CD4-positive, CD25-positive, alpha-beta regulatory T cell (primary cell): ENCODE measurements at regions not wholly inside any gene's neighbourhood (a gene's known extent, or its start where the extent isn't known, plus 50 kb on each side); places are given as distances from the start of the nearest gene placed in this dataset.

Experiments
- ATAC-seq, 2 donors: fragments of 150-1000 bp; cut with Tn5 transposase; one replicate each; pipeline ENCODE4 v1.10.0; 2021; ENCODE audit warnings: low read depth in 2 of 2, moderate number of reproducible peaks in 2 of 2, moderate library complexity in 1 of 2
- DNase-seq, 3 donors: peaks; one replicate each; pipeline versions ENCODE4 v3.0.0 to v3.0.0-alpha.2; 2012 to 2022; ENCODE audit warnings: mixed read lengths in 1 of 3
- H3K27ac ChIP-seq: one replicate; pipeline ENCODE4 v1.7.0; 2013; ENCODE audit warnings: mild to moderate bottlenecking, low read length; ENCODE audit not compliant: insufficient read depth, poor library complexity, severe bottlenecking
- H3K27me3 ChIP-seq: one replicate; pipeline ENCODE4 v1.7.0; 2013; ENCODE audit warnings: low read length; ENCODE audit not compliant: control insufficient read depth, insufficient read depth
- H3K36me3 ChIP-seq: one replicate; pipeline ENCODE4 v1.7.0; 2013; ENCODE audit warnings: mild to moderate bottlenecking, low read length, moderate library complexity; ENCODE audit not compliant: control insufficient read depth, insufficient read depth
- H3K4me1 ChIP-seq: 2 replicates; pipeline ENCODE4 v1.7.0; 2013; ENCODE audit warnings: mild to moderate bottlenecking, low read length; ENCODE audit not compliant: insufficient read depth, control insufficient read depth, poor library complexity, severe bottlenecking
- H3K4me3 ChIP-seq: one replicate; pipeline ENCODE4 v1.7.0; 2013; ENCODE audit warnings: low read depth, mild to moderate bottlenecking, low read length, moderate library complexity
- H3K9me3 ChIP-seq, 2 experiments: 1 replicate in 1 of 2; 2 replicates in 1 of 2; pipeline ENCODE4 v1.7.0; 2013; ENCODE audit warnings: low read length in 2 of 2, mild to moderate bottlenecking in 1 of 2, moderate library complexity in 1 of 2; ENCODE audit not compliant: control insufficient read depth in 2 of 2
- H3K27ac Mint-ChIP-seq, 3 donors: one replicate each; pipeline ENCODE4 v1.8.0; 2020 to 2022; ENCODE audit warnings: mild to moderate bottlenecking in 3 of 3, mixed read lengths in 3 of 3, moderate library complexity in 2 of 3
- H3K27me3 Mint-ChIP-seq: one replicate; pipeline ENCODE4 v1.8.0; 2022; ENCODE audit warnings: mild to moderate bottlenecking, mixed read lengths
- H3K36me3 Mint-ChIP-seq: one replicate; pipeline ENCODE4 v1.8.0; 2020; ENCODE audit warnings: mixed read lengths
- H3K4me1 Mint-ChIP-seq, 4 donors: one replicate each; pipeline ENCODE4 v1.8.0; 2020 to 2022; ENCODE audit warnings: mixed read lengths in 4 of 4, mild to moderate bottlenecking in 1 of 4
- H3K4me3 Mint-ChIP-seq, 4 donors: one replicate each; pipeline ENCODE4 v1.8.0; 2020 to 2022; ENCODE audit warnings: mild to moderate bottlenecking in 4 of 4, mixed read lengths in 4 of 4, moderate library complexity in 3 of 4
- H3K9me3 Mint-ChIP-seq, 7 donors: one replicate each; pipeline ENCODE4 v1.8.0; 2020 to 2022; ENCODE audit warnings: mixed read lengths in 7 of 7, mild to moderate bottlenecking in 3 of 7, moderate library complexity in 2 of 7

- no peak overlapping the region for H3K4me3 ChIP-seq
- H3K27ac ChIP-seq: no peak overlapping the region
- H3K27me3 Mint-ChIP-seq: no peaks in the 10 kb centered on the region
- no peaks in the 10 kb centered on the region for H3K36me3 Mint-ChIP-seq
- H3K4me3 Mint-ChIP-seq: no peak overlapping the region
- no peaks in the 10 kb centered on the region for H3K36me3 ChIP-seq
- no peaks in the 10 kb centered on the region for H3K4me1 ChIP-seq
- peaks cover 0 to 5% (median 2%) of the 10 kb centered on the region in 7 donors for H3K9me3 Mint-ChIP-seq
- no peak for DNase-seq
- H3K4me1 Mint-ChIP-seq: no peaks in the 10 kb centered on the region
- no peak overlapping the region for H3K27ac Mint-ChIP-seq
- ATAC-seq: no peak
- H3K9me3 ChIP-seq: no peaks in the 10 kb centered on the region
- H3K27me3 ChIP-seq: no peaks in the 10 kb centered on the region
Measured at GRCh38 chr15:47390208-47390765, 327.0 kb upstream of the SEMA6D start.

DNA sequence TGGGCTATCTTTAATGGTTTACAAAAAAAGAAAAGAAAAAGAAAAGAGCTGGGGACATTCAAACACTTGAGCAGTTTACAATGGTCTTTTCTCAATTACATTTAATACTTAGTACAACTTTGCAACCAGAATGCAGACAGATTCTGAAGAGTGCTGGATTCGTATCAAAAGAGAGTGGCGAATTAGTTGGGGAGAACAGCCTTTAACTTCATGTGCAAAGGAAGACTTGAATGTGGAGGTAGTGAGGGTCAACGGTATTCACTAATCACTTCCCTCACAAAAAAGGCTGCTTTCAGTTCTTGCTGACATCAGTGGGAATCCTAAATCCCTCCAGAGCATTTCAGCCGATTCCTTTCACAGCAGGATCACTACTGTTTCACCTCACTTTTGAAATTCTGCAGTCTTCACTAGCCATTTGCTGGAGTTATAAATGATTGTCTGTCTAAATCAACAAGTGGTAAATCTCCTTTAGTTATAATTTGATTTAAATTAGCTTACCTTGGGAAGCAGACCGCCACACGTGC is 323.0 kb upstream of the SEMA6D start:
- H3K9me3 ChIP-seq: no peaks in the 10 kb centered on the region
- Mint-ChIP-seq H3K27ac (no peak overlapping the region), H3K36me3 (no peaks in the 10 kb centered on the region), H3K27me3 (no peaks in the 10 kb centered on the region), H3K4me3 (no peak overlapping the region), H3K4me1 (no peaks in the 10 kb centered on the region), H3K9me3 (peaks cover 0 to 9% (median 2%) of the 10 kb centered on the region in 7 donors)
- no peak for DNase-seq
- no peak overlapping the region for H3K27ac ChIP-seq
- H3K36me3 ChIP-seq: no peaks in the 10 kb centered on the region
- ATAC-seq: no peak
- H3K27me3 ChIP-seq: no peaks in the 10 kb centered on the region
- no peaks in the 10 kb centered on the region for H3K4me1 ChIP-seq
- no peak overlapping the region for H3K4me3 ChIP-seq

- H3K27ac Mint-ChIP-seq: no peak overlapping the region
- ATAC-seq (no peak), DNase-seq (no peak)
- H3K4me3 Mint-ChIP-seq: no peak overlapping the region
- Histone ChIP-seq H3K27ac (no peak overlapping the region), H3K4me1 (no peaks in the 10 kb centered on the region), H3K9me3 (no peaks in the 10 kb centered on the region), H3K27me3 (no peaks in the 10 kb centered on the region), H3K4me3 (no peak overlapping the region), H3K36me3 (no peaks in the 10 kb centered on the region)
- no peaks in the 10 kb centered on the region for H3K27me3 Mint-ChIP-seq
- no peaks in the 10 kb centered on the region for H3K36me3 Mint-ChIP-seq
- H3K9me3 Mint-ChIP-seq: peaks cover 0 to 9% (median 0%) of the 10 kb centered on the region in 7 donors
- H3K4me1 Mint-ChIP-seq: no peaks in the 10 kb centered on the region
Measured at GRCh38 chr15:47395076-47395475, 322.2 kb upstream of the SEMA6D start.

DNA sequence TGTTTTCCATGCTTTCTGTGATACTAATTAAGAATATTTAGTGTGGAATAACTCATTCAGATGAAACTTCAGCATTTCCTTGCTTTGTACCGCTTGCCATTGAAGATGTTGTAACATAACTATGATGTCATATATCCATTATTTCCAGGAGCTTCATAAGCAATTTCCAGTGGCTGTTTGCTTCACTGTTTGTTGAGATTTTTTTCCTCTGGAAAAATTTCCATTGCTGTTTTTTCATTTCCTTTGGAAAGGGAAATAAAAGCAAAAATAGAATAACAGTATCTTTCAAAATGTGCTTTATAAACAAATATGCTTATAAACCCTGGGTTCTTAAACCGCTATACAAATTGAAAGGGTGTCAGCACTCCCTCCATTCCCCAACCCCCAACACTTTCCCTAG is 319.6 kb upstream of the SEMA6D start:
- DNase-seq: no peak
- no peaks in the 10 kb centered on the region for H3K4me1 Mint-ChIP-seq
- H3K4me1 ChIP-seq: no peaks in the 10 kb centered on the region
- no peak for ATAC-seq
- no peaks in the 10 kb centered on the region for H3K9me3 ChIP-seq
- H3K27me3 Mint-ChIP-seq: no peaks in the 10 kb centered on the region
- H3K36me3 ChIP-seq: no peaks in the 10 kb centered on the region
- H3K27ac ChIP-seq: no peak overlapping the region
- H3K27ac Mint-ChIP-seq: no peak overlapping the region
- peaks cover 0 to 6% (median 2%) of the 10 kb centered on the region in 7 donors for H3K9me3 Mint-ChIP-seq
- H3K4me3 Mint-ChIP-seq: no peak overlapping the region
- H3K36me3 Mint-ChIP-seq: no peaks in the 10 kb centered on the region
- H3K4me3 ChIP-seq: no peak overlapping the region
- H3K27me3 ChIP-seq: no peaks in the 10 kb centered on the region

GRCh38 chr15:47398132-47398531 is 319.2 kb upstream of the SEMA6D start:
- Mint-ChIP-seq H3K27me3 (no peaks in the 10 kb centered on the region), H3K4me1 (no peaks in the 10 kb centered on the region), H3K9me3 (peaks cover 0 to 6% (median 2%) of the 10 kb centered on the region in 7 donors), H3K27ac (no peak overlapping the region), H3K4me3 (no peak overlapping the region), H3K36me3 (no peaks in the 10 kb centered on the region)
- Histone ChIP-seq H3K27ac (no peak overlapping the region), H3K9me3 (no peaks in the 10 kb centered on the region), H3K4me3 (no peak overlapping the region), H3K27me3 (no peaks in the 10 kb centered on the region), H3K36me3 (no peaks in the 10 kb centered on the region), H3K4me1 (no peaks in the 10 kb centered on the region)
- no peak for DNase-seq
- ATAC-seq: no peak

DNA sequence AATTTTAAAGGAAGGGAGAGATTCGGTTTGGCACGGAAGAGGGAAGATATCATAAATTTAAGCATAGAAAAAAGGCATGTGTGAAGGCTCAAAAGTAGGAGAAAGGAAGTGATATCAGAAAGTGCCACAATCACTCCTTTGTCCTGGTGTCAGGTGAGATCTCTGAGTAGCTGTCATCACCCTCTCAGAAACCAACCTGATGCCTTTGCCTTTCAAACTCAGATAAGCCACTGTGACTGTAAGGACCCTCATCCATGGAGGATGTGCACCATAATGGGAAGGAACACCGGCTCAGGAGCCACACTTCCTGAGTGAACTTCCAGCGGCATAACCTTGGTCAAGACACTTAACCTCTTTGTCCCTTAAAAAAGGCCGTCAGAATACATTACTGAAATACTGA is 318.7 kb upstream of the SEMA6D start:
- H3K4me3 Mint-ChIP-seq: no peak overlapping the region
- H3K36me3 ChIP-seq: no peaks in the 10 kb centered on the region
- H3K27me3 Mint-ChIP-seq: no peaks in the 10 kb centered on the region
- ATAC-seq (no peak), DNase-seq (no peak)
- H3K4me1 ChIP-seq: no peaks in the 10 kb centered on the region
- H3K27me3 ChIP-seq: no peaks in the 10 kb centered on the region
- no peak overlapping the region for H3K27ac Mint-ChIP-seq
- H3K36me3 Mint-ChIP-seq: no peaks in the 10 kb centered on the region
- no peak overlapping the region for H3K27ac ChIP-seq
- peaks cover 0 to 6% (median 2%) of the 10 kb centered on the region in 7 donors for H3K9me3 Mint-ChIP-seq
- H3K4me3 ChIP-seq: no peak overlapping the region
- no peaks in the 10 kb centered on the region for H3K9me3 ChIP-seq
- no peaks in the 10 kb centered on the region for H3K4me1 Mint-ChIP-seq

DNA sequence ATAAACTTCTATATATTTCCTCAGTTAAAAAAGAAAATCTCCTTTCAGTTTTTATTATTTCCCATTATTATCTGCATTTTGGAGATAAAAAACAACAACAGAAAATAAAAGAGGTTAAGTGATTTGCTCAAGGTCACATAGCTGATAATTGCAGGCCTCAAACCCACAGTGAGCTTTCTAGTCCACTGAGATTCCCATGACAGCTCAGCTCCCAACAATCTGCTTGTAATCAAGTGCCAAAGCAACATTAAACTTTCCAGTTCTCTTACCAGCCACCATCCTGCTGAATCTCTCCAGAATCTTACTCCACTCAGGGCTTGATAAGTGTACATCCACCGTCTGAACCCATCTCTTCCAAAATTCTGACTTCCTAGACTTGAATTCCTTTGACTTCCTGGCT is 318.2 kb upstream of the SEMA6D start:
- H3K27ac ChIP-seq: no peak overlapping the region
- DNase-seq (no peak), ATAC-seq (no peak)
- H3K27me3 Mint-ChIP-seq: no peaks in the 10 kb centered on the region
- H3K9me3 Mint-ChIP-seq: peaks cover 0 to 10% (median 2%) of the 10 kb centered on the region in 7 donors
- H3K36me3 Mint-ChIP-seq: no peaks in the 10 kb centered on the region
- no peak overlapping the region for H3K4me3 ChIP-seq
- H3K4me3 Mint-ChIP-seq: no peak overlapping the region
- H3K27ac Mint-ChIP-seq: no peak overlapping the region
- no peaks in the 10 kb centered on the region for H3K36me3 ChIP-seq
- H3K4me1 ChIP-seq: no peaks in the 10 kb centered on the region
- no peaks in the 10 kb centered on the region for H3K27me3 ChIP-seq
- H3K4me1 Mint-ChIP-seq: no peaks in the 10 kb centered on the region
- no peaks in the 10 kb centered on the region for H3K9me3 ChIP-seq

- no peak for DNase-seq
- Histone ChIP-seq H3K9me3 (no peaks in the 10 kb centered on the region), H3K4me1 (no peaks in the 10 kb centered on the region), H3K36me3 (no peaks in the 10 kb centered on the region), H3K27ac (no peak overlapping the region), H3K27me3 (no peaks in the 10 kb centered on the region), H3K4me3 (no peak overlapping the region)
- ATAC-seq: no peak
- peaks cover 0 to 10% (median 6%) of the 10 kb centered on the region in 7 donors for H3K9me3 Mint-ChIP-seq
- no peak overlapping the region for H3K27ac Mint-ChIP-seq
- no peaks in the 10 kb centered on the region for H3K27me3 Mint-ChIP-seq
- no peaks in the 10 kb centered on the region for H3K36me3 Mint-ChIP-seq
- no peak overlapping the region for H3K4me3 Mint-ChIP-seq
- no peaks in the 10 kb centered on the region for H3K4me1 Mint-ChIP-seq
Measured at GRCh38 chr15:47400603-47401002, 316.7 kb upstream of the SEMA6D start.
